ENCODE measurements at regions not wholly inside any gene's neighbourhood (a gene's known extent, or its start where the extent isn't known, plus 50 kb on each side); places are given as distances from the start of the nearest gene placed in this dataset.

- TF ChIP-seq, protein P1, sequence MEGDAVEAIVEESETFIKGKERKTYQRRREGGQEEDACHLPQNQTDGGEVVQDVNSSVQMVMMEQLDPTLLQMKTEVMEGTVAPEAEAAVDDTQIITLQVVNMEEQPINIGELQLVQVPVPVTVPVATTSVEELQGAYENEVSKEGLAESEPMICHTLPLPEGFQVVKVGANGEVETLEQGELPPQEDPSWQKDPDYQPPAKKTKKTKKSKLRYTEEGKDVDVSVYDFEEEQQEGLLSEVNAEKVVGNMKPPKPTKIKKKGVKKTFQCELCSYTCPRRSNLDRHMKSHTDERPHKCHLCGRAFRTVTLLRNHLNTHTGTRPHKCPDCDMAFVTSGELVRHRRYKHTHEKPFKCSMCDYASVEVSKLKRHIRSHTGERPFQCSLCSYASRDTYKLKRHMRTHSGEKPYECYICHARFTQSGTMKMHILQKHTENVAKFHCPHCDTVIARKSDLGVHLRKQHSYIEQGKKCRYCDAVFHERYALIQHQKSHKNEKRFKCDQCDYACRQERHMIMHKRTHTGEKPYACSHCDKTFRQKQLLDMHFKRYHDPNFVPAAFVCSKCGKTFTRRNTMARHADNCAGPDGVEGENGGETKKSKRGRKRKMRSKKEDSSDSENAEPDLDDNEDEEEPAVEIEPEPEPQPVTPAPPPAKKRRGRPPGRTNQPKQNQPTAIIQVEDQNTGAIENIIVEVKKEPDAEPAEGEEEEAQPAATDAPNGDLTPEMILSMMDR (IDR thresholded peaks at IDR 0.05; ENCODE audit: insufficient read depth, low read length, poor library complexity, severe bottlenecking) = no peak
- no peak overlapping the region for H3K4me3 ChIP-seq (replicated peaks; ENCODE audit: low read depth, low read length)
- DNase-seq (ENCODE audit: extremely low read depth, insufficient read length) = no peak
- H3K36me3 ChIP-seq (ENCODE audit: control insufficient read depth, insufficient read depth, low read length) = peaks cover 2% of the 10 kb centered on the region; the same call in 1 of the 2 replicates
- no peaks in the 10 kb centered on the region for H3K27me3 ChIP-seq (replicated peaks; ENCODE audit: control insufficient read depth, insufficient read depth, low read length)
Measured at GRCh38 chr4:123104310-123105025, 182.1 kb upstream of the NUDT6 start.

DNA sequence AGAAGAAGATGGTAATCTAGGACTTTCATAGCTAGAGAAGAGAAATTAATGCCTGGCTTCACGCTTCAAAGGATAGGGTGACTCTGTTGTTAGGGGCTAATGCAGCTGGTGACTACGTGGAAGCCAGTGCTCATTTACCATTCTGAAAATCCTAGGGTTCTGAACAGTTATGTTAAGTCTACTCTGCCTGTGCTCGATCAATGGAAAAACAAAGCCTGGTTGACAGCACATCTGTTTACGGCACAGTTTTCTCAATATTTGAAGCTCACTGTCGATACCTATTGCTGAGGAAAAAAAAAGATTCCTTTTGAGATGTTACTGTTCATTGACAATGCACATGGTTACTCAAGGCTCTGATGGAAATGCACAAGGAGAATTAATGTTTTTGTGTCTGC lies 182.6 kb upstream of the NUDT6 start:
- Histone ChIP-seq H3K27me3 (replicated peaks; ENCODE audit: control insufficient read depth, insufficient read depth, low read length) (no peaks in the 10 kb centered on the region), H3K36me3 (ENCODE audit: control insufficient read depth, insufficient read depth, low read length) (peaks cover 2% of the 10 kb centered on the region; the same call in 1 of the 2 replicates), H3K4me3 (replicated peaks; ENCODE audit: low read depth, low read length) (no peak overlapping the region)
- TF ChIP-seq, protein P1 (IDR thresholded peaks at IDR 0.05; ENCODE audit: insufficient read depth, low read length, poor library complexity, severe bottlenecking) = no peak
- DNase-seq (ENCODE audit: extremely low read depth, insufficient read length) = no peak

- H3K4me3 ChIP-seq (replicated peaks; ENCODE audit: low read depth, low read length) = no peak overlapping the region
Measured at GRCh38 chr4:123106747-123107146, 184.3 kb upstream of the NUDT6 start.

DNA sequence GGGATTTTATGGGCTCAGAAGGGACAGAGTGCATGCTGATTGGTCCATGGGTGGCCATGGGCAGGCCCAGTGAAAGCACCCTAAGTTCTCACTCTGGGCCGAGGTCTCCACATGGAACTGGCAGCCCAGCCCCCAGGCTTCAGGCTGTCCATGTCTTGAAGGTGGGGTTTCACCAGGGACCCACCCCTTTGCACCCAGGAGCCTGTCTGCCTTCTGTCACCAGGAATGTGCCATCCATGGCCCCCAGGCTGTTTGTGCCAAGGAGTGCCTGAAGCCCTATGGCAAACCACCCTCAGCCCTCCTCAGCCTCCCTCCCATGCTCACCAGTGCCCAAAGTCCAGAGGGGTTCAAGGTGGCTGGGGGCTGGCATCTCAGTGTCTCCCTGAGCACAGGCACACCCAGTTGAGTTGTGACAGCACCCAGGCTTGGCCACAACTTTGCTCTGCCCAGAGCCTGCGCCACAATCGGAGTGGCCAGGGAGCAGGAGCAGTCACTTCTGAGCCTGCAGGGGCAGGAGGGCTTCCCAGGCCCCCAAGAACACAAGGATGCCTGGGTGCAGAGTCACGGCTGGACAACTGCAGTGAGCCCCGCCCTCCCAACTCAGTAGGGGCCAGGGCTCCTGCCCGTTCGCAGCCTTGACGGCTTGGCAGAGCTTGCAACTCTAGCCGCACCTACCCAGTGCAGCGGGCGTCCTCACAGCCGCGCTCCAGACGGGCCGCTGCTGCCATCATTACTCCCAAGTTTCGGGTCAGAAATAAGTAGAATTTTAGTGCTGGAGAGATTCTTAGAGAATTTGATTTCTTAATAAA lies 185.3 kb upstream of the NUDT6 start:
- no peak overlapping the region for H3K4me3 ChIP-seq (replicated peaks; ENCODE audit: low read depth, low read length)
- peaks cover 2% of the 10 kb centered on the region; the same call in 1 of the 2 replicates for H3K36me3 ChIP-seq (ENCODE audit: control insufficient read depth, insufficient read depth, low read length)
- DNase-seq (ENCODE audit: extremely low read depth, insufficient read length) = no peak
- H3K27me3 ChIP-seq (replicated peaks; ENCODE audit: control insufficient read depth, insufficient read depth, low read length) = no peaks in the 10 kb centered on the region
- TF ChIP-seq, protein P1 (IDR thresholded peaks at IDR 0.05; ENCODE audit: insufficient read depth, low read length, poor library complexity, severe bottlenecking) = no peak

More at GRCh38 chr4:123106747-123107146, 184.3 kb upstream of the NUDT6 start:
- Histone ChIP-seq H3K27me3 (replicated peaks; ENCODE audit: control insufficient read depth, insufficient read depth, low read length) (no peaks in the 10 kb centered on the region), H3K36me3 (ENCODE audit: control insufficient read depth, insufficient read depth, low read length) (peaks cover 2% of the 10 kb centered on the region; the same call in 1 of the 2 replicates)
- TF ChIP-seq, protein P1 (IDR thresholded peaks at IDR 0.05; ENCODE audit: insufficient read depth, low read length, poor library complexity, severe bottlenecking) = no peak
- DNase-seq (ENCODE audit: extremely low read depth, insufficient read length) = no peak

DNA sequence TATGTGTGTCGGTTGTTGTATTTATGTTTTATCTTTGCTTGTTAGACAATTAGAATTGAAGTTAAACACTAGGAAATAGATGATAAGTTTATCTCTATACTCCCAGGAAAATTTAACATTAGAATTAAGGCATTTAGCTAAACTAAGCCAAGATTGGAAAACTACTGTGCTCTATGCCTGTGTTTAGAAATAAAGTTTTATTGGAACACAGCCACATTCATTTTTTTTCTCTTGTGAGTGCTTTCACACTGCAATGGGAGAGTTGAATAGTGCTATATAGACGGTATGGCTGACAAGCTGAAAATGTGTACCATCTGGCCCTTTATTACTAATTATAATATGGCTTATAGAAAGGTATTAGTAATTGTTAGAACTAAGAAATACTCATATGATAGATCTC lies 186.7 kb upstream of the NUDT6 start:
- TF ChIP-seq, protein P1 (IDR thresholded peaks at IDR 0.05; ENCODE audit: insufficient read depth, low read length, poor library complexity, severe bottlenecking) = no peak
- H3K27me3 ChIP-seq (replicated peaks; ENCODE audit: control insufficient read depth, insufficient read depth, low read length) = no peaks in the 10 kb centered on the region
- no peak overlapping the region for H3K4me3 ChIP-seq (replicated peaks; ENCODE audit: low read depth, low read length)
- DNase-seq (ENCODE audit: extremely low read depth, insufficient read length) = no peak
- peaks cover 2% of the 10 kb centered on the region; the same call in 1 of the 2 replicates for H3K36me3 ChIP-seq (ENCODE audit: control insufficient read depth, insufficient read depth, low read length)
